ENCODE measurements at regions not wholly inside any gene's neighbourhood (a gene's known extent, or its start where the extent isn't known, plus 50 kb on each side); places are given as distances from the start of the nearest gene placed in this dataset.

DNA sequence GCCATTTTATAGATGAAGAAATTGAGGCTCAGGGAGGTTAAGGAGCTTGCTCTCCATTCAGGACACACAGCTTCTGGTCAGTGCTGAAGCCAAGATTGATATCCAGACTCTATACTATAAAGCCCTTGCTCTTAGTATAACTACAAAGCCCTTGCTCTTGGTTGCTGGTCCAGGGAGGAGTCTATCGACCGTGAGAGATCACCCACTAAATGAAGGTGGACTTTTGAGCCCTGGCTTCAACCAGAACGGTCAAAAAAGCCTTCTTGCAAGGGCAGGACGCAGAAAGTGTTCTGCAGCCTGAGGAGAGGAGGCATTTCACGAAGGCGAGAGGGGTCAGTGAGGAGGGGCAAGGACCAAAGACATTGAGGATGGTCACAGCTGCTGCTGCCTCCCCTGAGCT lies 176.3 kb downstream of the CYP26A1 start:
- no peak for DNase-seq
- no peak for TF ChIP-seq POLR2A (IDR thresholded peaks at IDR 0.05)
- TF ChIP-seq, protein P1, sequence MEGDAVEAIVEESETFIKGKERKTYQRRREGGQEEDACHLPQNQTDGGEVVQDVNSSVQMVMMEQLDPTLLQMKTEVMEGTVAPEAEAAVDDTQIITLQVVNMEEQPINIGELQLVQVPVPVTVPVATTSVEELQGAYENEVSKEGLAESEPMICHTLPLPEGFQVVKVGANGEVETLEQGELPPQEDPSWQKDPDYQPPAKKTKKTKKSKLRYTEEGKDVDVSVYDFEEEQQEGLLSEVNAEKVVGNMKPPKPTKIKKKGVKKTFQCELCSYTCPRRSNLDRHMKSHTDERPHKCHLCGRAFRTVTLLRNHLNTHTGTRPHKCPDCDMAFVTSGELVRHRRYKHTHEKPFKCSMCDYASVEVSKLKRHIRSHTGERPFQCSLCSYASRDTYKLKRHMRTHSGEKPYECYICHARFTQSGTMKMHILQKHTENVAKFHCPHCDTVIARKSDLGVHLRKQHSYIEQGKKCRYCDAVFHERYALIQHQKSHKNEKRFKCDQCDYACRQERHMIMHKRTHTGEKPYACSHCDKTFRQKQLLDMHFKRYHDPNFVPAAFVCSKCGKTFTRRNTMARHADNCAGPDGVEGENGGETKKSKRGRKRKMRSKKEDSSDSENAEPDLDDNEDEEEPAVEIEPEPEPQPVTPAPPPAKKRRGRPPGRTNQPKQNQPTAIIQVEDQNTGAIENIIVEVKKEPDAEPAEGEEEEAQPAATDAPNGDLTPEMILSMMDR (IDR thresholded peaks at IDR 0.05): no peak
- Histone ChIP-seq H3K4me1 (no peaks in the 10 kb centered on the region), H3K27ac (no peak overlapping the region), H3K36me3 (no peaks in the 10 kb centered on the region), H3K27me3 (no peaks in the 10 kb centered on the region), H3K4me3 (replicated peaks in 1 of 3) (no peak overlapping the region), H3K9me3 (no peaks in the 10 kb centered on the region)
- 81 to 87% methylated on average over 6 of the region's 6 CpGs for WGBS, 2 donors
- intact Hi-C loops (cut with DNase I): no loop called here

DNA sequence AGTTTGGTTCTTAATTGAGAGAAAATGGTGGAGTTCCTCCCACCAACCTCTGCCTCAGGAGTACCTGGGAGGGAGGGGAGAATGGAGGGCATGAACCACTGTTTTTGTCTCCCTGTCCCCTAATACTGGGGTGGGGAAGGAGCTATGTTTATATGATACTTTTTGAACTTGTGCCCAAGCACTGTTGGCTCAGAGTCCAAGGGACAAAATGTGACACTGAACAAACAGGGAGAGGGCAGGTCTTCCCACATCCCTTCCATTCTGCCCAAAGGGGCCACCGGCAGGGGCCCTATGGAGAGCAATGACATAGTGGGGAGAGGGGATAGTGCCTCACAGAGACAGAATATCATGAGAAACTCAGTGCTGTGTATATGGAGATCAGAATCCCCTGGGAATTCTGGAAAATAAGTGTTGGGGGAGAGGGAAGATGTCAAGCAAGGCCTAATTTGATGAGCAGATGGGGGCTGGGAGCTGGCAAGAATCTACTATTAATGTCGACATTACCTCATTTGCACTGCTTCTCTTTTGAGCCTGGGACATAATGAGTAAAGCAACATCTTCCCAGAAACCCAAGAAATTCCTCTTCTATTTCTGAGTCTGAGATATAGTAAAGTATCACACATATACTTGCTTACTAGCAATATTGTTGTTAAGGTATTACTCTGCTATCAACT lies 180.6 kb downstream of the CYP26A1 start:
- no peak for DNase-seq
- H3K27ac ChIP-seq: no peak overlapping the region
- no peaks in the 10 kb centered on the region for H3K27me3 ChIP-seq
- H3K9me3 ChIP-seq: no peaks in the 10 kb centered on the region
- H3K36me3 ChIP-seq: no peaks in the 10 kb centered on the region
- H3K4me1 ChIP-seq: no peaks in the 10 kb centered on the region
- intact Hi-C loops (cut with DNase I): no loop called here
- TF ChIP-seq POLR2A (IDR thresholded peaks at IDR 0.05): no peak
- TF ChIP-seq, protein P1 (IDR thresholded peaks at IDR 0.05): no peak
- WGBS, 2 donors: 84 to 90% methylated on average over 2 of the region's 2 CpGs
- no peak overlapping the region for H3K4me3 ChIP-seq (replicated peaks in 1 of 3)

DNA sequence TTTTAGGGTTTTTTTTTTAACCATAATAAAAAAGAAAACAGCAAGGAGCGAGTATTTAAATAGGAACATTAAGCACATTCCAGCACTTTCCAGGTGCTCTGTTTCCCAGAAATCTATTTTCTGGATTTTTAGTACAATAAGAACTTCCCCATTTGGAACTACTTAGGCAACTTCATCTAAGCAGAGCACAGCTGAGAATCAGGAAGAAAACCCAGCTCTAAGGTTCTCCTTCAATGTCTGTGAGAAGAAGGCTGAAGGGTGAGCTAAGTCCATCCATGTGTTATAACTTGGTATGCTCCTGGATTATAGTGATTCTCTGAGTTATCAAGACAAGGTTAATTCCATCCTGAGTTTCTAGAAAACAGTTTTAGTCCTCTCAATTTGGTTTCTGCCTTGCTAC lies 181.9 kb downstream of the CYP26A1 start:
- no peak for DNase-seq
- WGBS, 2 donors: 88 to 98% methylated on average over 1 of the region's 1 CpG

More for the DNA sequence above, 181.9 kb downstream of the CYP26A1 start:
- no peak overlapping the region for H3K27ac ChIP-seq
- H3K9me3 ChIP-seq: no peaks in the 10 kb centered on the region
- TF ChIP-seq POLR2A (IDR thresholded peaks at IDR 0.05): no peak
- TF ChIP-seq, protein P1 (IDR thresholded peaks at IDR 0.05): no peak
- no peaks in the 10 kb centered on the region for H3K4me1 ChIP-seq
- no peaks in the 10 kb centered on the region for H3K36me3 ChIP-seq
- no peak overlapping the region for H3K4me3 ChIP-seq (replicated peaks in 1 of 3)
- no peaks in the 10 kb centered on the region for H3K27me3 ChIP-seq
- intact Hi-C loops (cut with DNase I): no loop called here

All from thyroid gland (tissue), 4 donors.